IMR-90 (cell line): ENCODE measurements at regions not wholly inside any gene's neighbourhood (a gene's known extent, or its start where the extent isn't known, plus 50 kb on each side); places are given as distances from the start of the nearest gene placed in this dataset.

Experiments used
- ATAC-seq: fragments of 200-7000 bp; cut with Tn5 transposase; 2 replicates; pipeline ENCODE4 v1.9.1; 2020; ENCODE audit warnings: low read depth, mild to moderate bottlenecking, moderate library complexity
- BruUV-seq: library from RNA; stranded (reverse); fragments of 400-500 nt; replicated peaks from 2 replicates; lab custom pipeline; 2021; lab: Mats Ljungman, UMichigan
- CTCF ChIA-PET: fragments of 300-600 bp; formaldehyde crosslinking; extraction: SDS; loops from one replicate; lab custom pipeline; 2021; ENCODE audit warnings: antibody characterized with exemption; lab: Yijun Ruan, JAX
- POLR2A ChIA-PET: fragments of 300-600 bp; sonication (Branson Sonifier 250); formaldehyde crosslinking; loops from one replicate; lab custom pipeline; 2022; ENCODE audit warnings: antibody characterized with exemption; ENCODE audit not compliant: unreplicated experiment; lab: Charles Lee
- DNase-seq: peaks from one replicate; pipeline ENCODE4 v3.0.0; 2013
- H2AFZ ChIP-seq: replicated peaks from 2 replicates; pipeline ENCODE3; 2013; ENCODE audit warnings: low read length, mild to moderate bottlenecking; ENCODE audit not compliant: poor library complexity
- H2AK5ac ChIP-seq: 2 replicates; pipeline ENCODE4 v1.6.1; 2013; ENCODE audit warnings: low read depth, low read length, inconsistent platforms
- H2AK9ac ChIP-seq: replicated peaks from 2 replicates; pipeline ENCODE3; 2013; ENCODE audit warnings: mild to moderate bottlenecking, low read depth, low read length, moderate library complexity; ENCODE audit not compliant: poor library complexity
- H2BK120ac ChIP-seq: 2 replicates; pipeline ENCODE4 v1.6.1; 2013; ENCODE audit warnings: low read depth, low read length, inconsistent platforms
- H2BK15ac ChIP-seq: 3 replicates; pipeline ENCODE4 v1.6.1; 2013; ENCODE audit warnings: low read depth, low read length, inconsistent platforms
- H2BK20ac ChIP-seq: 2 replicates; pipeline ENCODE4 v1.6.1; 2013; ENCODE audit warnings: low read depth, mild to moderate bottlenecking, inconsistent platforms, low read length, moderate library complexity
- H2BK5ac ChIP-seq: 2 replicates; pipeline ENCODE4 v1.6.1; 2013; ENCODE audit warnings: mild to moderate bottlenecking, low read depth, low read length, inconsistent platforms; ENCODE audit not compliant: poor library complexity, severe bottlenecking
- H3K14ac ChIP-seq: replicated peaks from 2 replicates; pipeline ENCODE4 v1.6.1; 2013; ENCODE audit warnings: low read depth, low read length, inconsistent platforms
- H3K18ac ChIP-seq: 2 replicates; pipeline ENCODE4 v1.6.1; 2013; ENCODE audit warnings: low read depth, low read length, control low read depth
- H3K23ac ChIP-seq: 2 replicates; pipeline ENCODE4 v1.6.1; 2013; ENCODE audit warnings: low read depth, low read length, inconsistent platforms
- H3K27ac ChIP-seq: 2 replicates; pipeline ENCODE4 v1.5.1; 2013; ENCODE audit warnings: mild to moderate bottlenecking, control low read depth, low read length; ENCODE audit not compliant: insufficient read depth
- H3K27me3 ChIP-seq: 2 replicates; pipeline ENCODE4 v1.6.1; 2013; ENCODE audit warnings: low read length; ENCODE audit not compliant: control insufficient read depth, insufficient read depth
- H3K36me3 ChIP-seq: 2 replicates; pipeline ENCODE4 v1.6.1; 2013; ENCODE audit warnings: low read length, mixed read lengths; ENCODE audit not compliant: control insufficient read depth, insufficient read depth
- H3K4ac ChIP-seq: 2 replicates; pipeline ENCODE4 v1.6.1; 2013; ENCODE audit warnings: low read depth, low read length, inconsistent platforms
- H3K4me1 ChIP-seq: 2 replicates; pipeline ENCODE4 v1.6.1; 2013; ENCODE audit warnings: low read length, mixed read lengths; ENCODE audit not compliant: control insufficient read depth, insufficient read depth
- H3K4me2 ChIP-seq: 2 replicates; pipeline ENCODE4 v1.6.1; 2013; ENCODE audit warnings: low read depth, mild to moderate bottlenecking, control low read depth, low read length, moderate library complexity
- H3K4me3 ChIP-seq: 2 replicates; pipeline ENCODE4 v1.5.1; 2013; ENCODE audit warnings: low read depth, mild to moderate bottlenecking, control low read depth, low read length, moderate library complexity; ENCODE audit not compliant: insufficient read depth
- H3K56ac ChIP-seq: 2 replicates; pipeline ENCODE4 v1.6.1; 2013; ENCODE audit warnings: low read length, inconsistent platforms; ENCODE audit not compliant: insufficient read depth; ENCODE audit errors: extremely low read depth
- H3K79me1 ChIP-seq, 2 experiments: 2 replicates each; pipeline ENCODE4 v1.6.1; 2013; ENCODE audit warnings: low read length in 2 of 2, inconsistent platforms in 1 of 2, low read depth in 1 of 2
- H3K9ac ChIP-seq: 2 replicates; pipeline ENCODE4 v1.6.1; 2013; ENCODE audit warnings: low read depth, low read length, control low read depth
- H3K9me1 ChIP-seq: 2 replicates; pipeline ENCODE4 v1.6.1; 2013; ENCODE audit warnings: low read length, inconsistent platforms; ENCODE audit not compliant: insufficient read depth
- H3K9me3 ChIP-seq: 2 replicates; pipeline ENCODE4 v1.6.1; 2013; ENCODE audit warnings: low read length; ENCODE audit not compliant: control insufficient read depth, insufficient read depth
- H4K20me1 ChIP-seq: 2 replicates; pipeline ENCODE4 v1.6.1; 2013; ENCODE audit warnings: low read length, inconsistent platforms; ENCODE audit not compliant: insufficient read depth
- H4K5ac ChIP-seq: 2 replicates; pipeline ENCODE4 v1.6.1; 2013; ENCODE audit warnings: mild to moderate bottlenecking, low read depth, low read length, control low read depth
- H4K8ac ChIP-seq, 2 experiments: 2 replicates each; pipeline ENCODE4 v1.6.1; 2013; ENCODE audit warnings: low read depth in 2 of 2, low read length in 2 of 2, control low read depth in 1 of 2, inconsistent platforms in 1 of 2
- H4K91ac ChIP-seq: 2 replicates; pipeline ENCODE4 v1.6.1; 2013; ENCODE audit warnings: low read depth, low read length, inconsistent platforms; ENCODE audit not compliant: insufficient read depth
- BHLHE40 ChIP-seq: fragments of 150-350 bp; IDR thresholded peaks from 2 replicates; pipeline ENCODE4 v1.6.1; 2016; ENCODE audit warnings: mild to moderate bottlenecking, low read depth, low read length
- CEBPB ChIP-seq: IDR thresholded peaks from 2 replicates; pipeline ENCODE4 v1.6.1; 2012; ENCODE audit warnings: low read depth, low read length, improper control_type of control experiment
- CTCF ChIP-seq: conservative IDR thresholded peaks from 2 replicates; pipeline ENCODE4 v1.5.1; 2012; ENCODE audit warnings: mild to moderate bottlenecking, low read depth, low read length, improper control_type of control experiment
- ELK1 ChIP-seq: fragments of 150-350 bp; IDR thresholded peaks from 2 replicates; pipeline ENCODE4 v1.6.1; 2016; ENCODE audit warnings: low read depth, mild to moderate bottlenecking, low read length, moderate library complexity, borderline replicate concordance
- FOS ChIP-seq: fragments of 150-350 bp; IDR thresholded peaks from 2 replicates; pipeline ENCODE4 v1.6.1; 2016; ENCODE audit warnings: low read depth, low read length
- MAZ ChIP-seq: IDR thresholded peaks from 2 replicates; pipeline ENCODE4 v1.6.1; 2012; ENCODE audit warnings: low read depth, mild to moderate bottlenecking, low read length, improper control_type of control experiment, moderate library complexity, borderline replicate concordance
- MXI1 ChIP-seq: IDR thresholded peaks from 2 replicates; pipeline ENCODE4 v1.6.1; 2012; ENCODE audit warnings: low read depth, mild to moderate bottlenecking, low read length, moderate library complexity, borderline replicate concordance
- NFE2L2 ChIP-seq: fragments of 150-350 bp; IDR thresholded peaks from 2 replicates; pipeline ENCODE4 v1.6.1; 2016; ENCODE audit warnings: low read depth, mild to moderate bottlenecking, low read length
- POLR2A ChIP-seq: IDR thresholded peaks from 2 replicates; pipeline ENCODE4 v1.6.1; 2012; ENCODE audit warnings: mild to moderate bottlenecking, low read depth, low read length
- RAD21 ChIP-seq: IDR thresholded peaks from 2 replicates; pipeline ENCODE4 v1.6.1; 2012; ENCODE audit warnings: low read length, improper control_type of control experiment
- RCOR1 ChIP-seq: IDR thresholded peaks from 2 replicates; pipeline ENCODE4 v1.6.1; 2012; ENCODE audit warnings: mild to moderate bottlenecking, low read length, improper control_type of control experiment; ENCODE audit not compliant: insufficient replicate concordance
- RFX5 ChIP-seq: IDR thresholded peaks from 2 replicates; pipeline ENCODE4 v1.8.0; 2012; ENCODE audit warnings: low read depth, mild to moderate bottlenecking, low read length, moderate library complexity
- SMC3 ChIP-seq: fragments of 150-350 bp; IDR thresholded peaks from 2 replicates; pipeline ENCODE4 v1.6.1; 2016; ENCODE audit warnings: low read depth, mild to moderate bottlenecking, antibody characterized with exemption, low read length, moderate library complexity
- USF2 ChIP-seq: fragments of 150-350 bp; IDR thresholded peaks from 2 replicates; pipeline ENCODE4 v1.6.1; 2017; ENCODE audit warnings: mild to moderate bottlenecking, antibody characterized with exemption, low read length, low read depth
- WGBS, 2 experiments: methylation state at CpG; one replicate each; pipeline versions ENCODE4 v1.1.5 to v1.1.7; 2013; ENCODE audit warnings: missing lambda C conversion rate in 2 of 2; ENCODE audit not compliant: insufficient read length in 1 of 2; ENCODE audit errors: extremely low coverage in 2 of 2; 5-methylcytosine and 5-hydroxymethylcytosine counted together
- dilution Hi-C: fragments of 300-500 bp; cut with HindIII; formaldehyde crosslinking; loops from one replicate; pipeline ENCODE4 v1.14.3; 2018; ENCODE audit warnings: low sequenced_read_pairs; ENCODE audit not compliant: unreplicated experiment
- in situ Hi-C: fragments of 300-500 bp; cut with MboI; formaldehyde crosslinking; loops from 3 replicates; pipeline ENCODE4 v1.14.3; 2019; ENCODE audit warnings: low sequenced_read_pairs, inconsistent platforms, mixed read lengths
- intact Hi-C: fragments of 100-400 bp; cut with micrococcal nuclease; formaldehyde crosslinking; loops from 2 replicates; pipeline ENCODE4 v1.10.0; 2022

GRCh38 chr5:67518227-67518626 lies 321.6 kb upstream of the CD180 start:
- H2BK5ac ChIP-seq, result no peak overlapping the region
- no peak overlapping the region for H3K56ac ChIP-seq
- POLR2A ChIA-PET, result no interaction called here
- H2AK5ac ChIP-seq, result no peak overlapping the region
- H3K79me1 ChIP-seq, result no peaks in the 10 kb centered on the region
- H3K4me1 ChIP-seq, result no peaks in the 10 kb centered on the region
- no peaks in the 10 kb centered on the region for H4K20me1 ChIP-seq
- in situ Hi-C loops, result no loop called here
- H2AFZ ChIP-seq, result no peak overlapping the region
- H2AK9ac ChIP-seq, result no peak overlapping the region
- no peak overlapping the region for H3K4me3 ChIP-seq
- H3K9me3 ChIP-seq, result no peaks in the 10 kb centered on the region
- H2BK120ac ChIP-seq, result no peak overlapping the region
- H3K18ac ChIP-seq, result no peak overlapping the region
- CTCF ChIA-PET, result no interaction called here
- WGBS, 2 experiments, result no CpG with 5 or more reads among the region's 2 CpGs
- ATAC-seq, result no peak
- no peak overlapping the region for H3K23ac ChIP-seq
- H3K9me1 ChIP-seq, result no peaks in the 10 kb centered on the region
- no peak overlapping the region for H3K4ac ChIP-seq
- TF ChIP-seq POLR2A (no peak), RCOR1 (no peak), CEBPB (no peak), MXI1 (no peak), BHLHE40 (no peak), NFE2L2 (no peak), USF2 (no peak), FOS (no peak), MAZ (no peak), CTCF (no peak), ELK1 (no peak), SMC3 (no peak), RFX5 (no peak), RAD21 (no peak)
- H4K8ac ChIP-seq, result no peak overlapping the region
- H4K91ac ChIP-seq, result no peak overlapping the region
- no peaks in the 10 kb centered on the region for H3K36me3 ChIP-seq
- no peak overlapping the region for H3K14ac ChIP-seq
- DNase-seq, result no peak
- intact Hi-C loops, result no loop called here
- H2BK20ac ChIP-seq, result no peak overlapping the region
- dilution Hi-C loops, result no loop called here
- BruUV-seq, result no TSS peak
- H4K5ac ChIP-seq, result no peak overlapping the region
- H3K27me3 ChIP-seq, result no peaks in the 10 kb centered on the region
- H3K9ac ChIP-seq, result no peak overlapping the region
- no peak overlapping the region for H3K4me2 ChIP-seq
- H3K27ac ChIP-seq, result no peak overlapping the region
- no peak overlapping the region for H2BK15ac ChIP-seq
